ENCODE measurements at regions not wholly inside any gene's neighbourhood (a gene's known extent, or its start where the extent isn't known, plus 50 kb on each side); places are given as distances from the start of the nearest gene placed in this dataset.

- no peak for DNase-seq
Observed at GRCh38 chr13:29991343-29991742, 140.9 kb upstream of the UBL3 start.

DNA sequence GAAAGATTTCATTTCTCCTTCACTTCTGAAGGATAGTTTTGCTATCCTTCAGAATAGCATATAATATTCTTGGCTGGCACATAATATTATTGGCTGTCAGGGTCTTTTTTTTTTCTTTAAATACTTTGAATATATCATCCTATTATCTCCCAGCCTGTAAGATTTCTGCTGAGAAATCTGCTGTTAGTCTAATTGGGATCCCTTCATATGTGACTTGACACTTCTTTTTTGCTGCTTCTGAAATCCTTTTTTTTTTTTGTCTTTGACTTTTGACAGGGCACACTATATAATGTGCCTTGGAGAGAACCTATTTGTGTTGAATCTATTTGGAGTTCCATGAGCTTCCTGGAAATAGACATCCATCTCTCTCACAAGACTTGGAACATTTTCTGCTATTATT lies 136.9 kb upstream of the UBL3 start:
- DNase-seq: no peak

DNA sequence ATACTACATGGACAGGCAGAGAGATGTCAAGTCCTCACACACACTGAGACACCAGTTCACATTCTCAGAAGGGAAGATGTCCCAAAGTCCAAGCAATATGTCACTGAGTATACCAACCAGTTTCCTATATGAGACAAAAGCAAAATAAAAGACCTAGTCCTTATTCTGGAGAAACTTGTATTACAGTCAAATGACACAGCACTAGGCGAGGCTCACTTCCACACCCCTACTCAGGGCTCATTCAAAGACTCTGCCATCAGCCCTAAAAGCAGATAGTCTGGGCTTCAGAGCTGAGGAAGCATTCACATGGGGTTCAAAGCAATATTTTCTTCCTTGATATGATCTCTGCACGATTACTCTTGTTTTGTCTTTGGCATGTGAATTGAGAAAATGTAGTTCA lies 129.9 kb upstream of the UBL3 start:
- no peak for DNase-seq

- no peak for DNase-seq
Observed at GRCh38 chr13:29978211-29978610, 127.8 kb upstream of the UBL3 start.

DNA sequence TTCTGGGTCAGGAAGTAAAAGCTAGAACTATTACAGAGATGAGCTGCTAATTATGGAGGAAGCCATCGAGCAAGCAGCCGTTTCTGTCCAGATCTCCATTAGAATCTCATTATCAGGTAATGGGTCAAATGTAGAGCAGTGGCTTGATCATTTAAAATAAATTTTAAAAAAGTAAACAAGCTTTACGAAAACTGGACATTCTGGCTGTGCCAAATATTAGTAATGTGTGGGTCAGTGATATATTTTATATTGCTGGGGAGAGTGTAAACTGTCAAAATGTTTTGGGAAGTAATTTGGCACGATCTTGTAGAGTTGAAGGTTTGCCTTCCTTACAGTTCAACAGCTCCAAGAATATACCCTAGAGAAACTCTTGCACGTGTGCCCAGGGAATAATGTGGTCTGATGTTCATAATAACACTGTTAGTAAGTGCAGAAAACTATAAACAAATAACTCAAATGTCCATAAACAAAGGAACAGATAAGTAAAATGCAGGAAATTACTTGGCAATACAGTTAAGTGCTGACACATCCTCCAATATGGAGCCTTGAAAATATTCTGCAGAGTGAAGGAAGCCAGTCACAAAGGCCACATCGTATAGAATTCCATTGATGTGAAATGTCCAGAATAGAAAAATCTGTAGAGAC lies 127.2 kb upstream of the UBL3 start:
- DNase-seq: no peak

GRCh38 chr13:29976535-29976934 lies 126.1 kb upstream of the UBL3 start:
- no peak for DNase-seq

- DNase-seq: no peak
Observed at GRCh38 chr13:29975283-29975682, 124.9 kb upstream of the UBL3 start.

DNA sequence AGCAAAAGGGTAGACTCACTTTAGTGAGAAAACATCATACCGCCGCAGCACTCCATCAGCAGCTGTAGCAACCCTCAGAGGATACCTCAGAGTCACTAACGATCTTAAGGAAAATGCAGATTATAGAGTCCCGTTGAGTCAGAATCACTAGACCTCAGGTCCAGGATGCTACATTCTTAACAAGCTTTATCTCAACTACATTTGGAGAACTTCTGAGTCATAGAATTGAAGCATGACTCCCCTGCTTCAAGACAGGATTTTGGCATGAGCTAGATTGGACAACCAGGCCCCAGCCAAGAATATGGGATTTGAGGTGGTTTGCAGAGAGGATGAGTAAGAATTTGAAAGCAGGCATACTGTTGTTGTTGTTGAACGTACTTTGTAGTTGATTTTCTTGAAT lies 118.9 kb upstream of the UBL3 start:
- no peak for DNase-seq

DNA sequence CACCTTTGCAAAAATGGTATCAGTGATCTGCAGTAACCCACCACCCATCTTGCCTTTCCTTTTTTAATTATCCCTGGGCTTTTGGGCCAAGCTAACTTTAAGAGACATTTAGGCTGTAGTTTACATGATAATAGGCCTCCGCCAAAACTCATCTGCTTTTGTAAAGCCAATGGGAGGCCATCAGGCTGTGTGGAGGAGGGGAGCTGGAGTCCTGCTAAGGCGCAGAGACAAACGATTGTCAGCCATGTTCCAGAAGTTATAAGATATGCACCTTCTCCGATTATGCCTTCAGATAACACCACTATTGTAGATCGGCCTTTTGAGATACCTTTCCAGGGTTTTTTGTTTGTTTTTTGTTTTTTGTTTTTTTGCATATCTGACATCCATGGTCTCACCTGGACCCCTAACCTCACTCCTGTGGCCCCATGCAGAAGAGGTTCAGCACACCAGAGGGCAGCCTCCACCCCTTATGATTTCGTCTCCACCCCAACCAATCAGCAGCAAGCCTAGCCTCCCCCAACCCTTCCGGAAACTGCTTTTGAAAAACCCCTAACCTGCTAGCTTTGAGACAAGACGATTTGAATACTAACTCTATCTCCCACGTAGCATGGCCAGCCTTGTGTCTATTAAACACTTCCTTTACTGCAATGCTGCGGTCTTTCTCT lies 113.9 kb upstream of the UBL3 start:
- no peak for DNase-seq

- DNase-seq: no peak
Observed at GRCh38 chr13:29963089-29963488, 112.7 kb upstream of the UBL3 start.

GRCh38 chr13:29961036-29961670 lies 110.7 kb upstream of the UBL3 start:
- no peak for DNase-seq

DNA sequence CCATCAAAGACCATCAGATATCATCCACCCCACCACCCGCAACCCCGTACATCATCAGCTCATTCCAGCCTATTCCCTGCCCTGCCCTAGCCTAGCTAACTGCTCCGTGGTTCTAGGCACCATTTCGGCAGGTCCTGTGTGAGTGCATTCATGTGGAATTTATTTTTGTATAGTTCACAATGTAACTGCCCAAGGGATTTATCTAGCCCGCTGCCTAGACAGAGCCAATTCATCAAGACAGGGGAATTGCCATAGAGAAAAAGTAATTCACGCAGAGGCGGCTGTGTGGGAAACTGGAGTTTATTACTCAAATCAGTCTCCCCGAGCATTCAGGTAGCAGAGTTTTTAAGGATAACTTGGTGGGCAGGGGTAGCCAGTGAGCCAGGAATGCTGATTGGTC lies 109.2 kb upstream of the UBL3 start:
- no peak for DNase-seq

DNA sequence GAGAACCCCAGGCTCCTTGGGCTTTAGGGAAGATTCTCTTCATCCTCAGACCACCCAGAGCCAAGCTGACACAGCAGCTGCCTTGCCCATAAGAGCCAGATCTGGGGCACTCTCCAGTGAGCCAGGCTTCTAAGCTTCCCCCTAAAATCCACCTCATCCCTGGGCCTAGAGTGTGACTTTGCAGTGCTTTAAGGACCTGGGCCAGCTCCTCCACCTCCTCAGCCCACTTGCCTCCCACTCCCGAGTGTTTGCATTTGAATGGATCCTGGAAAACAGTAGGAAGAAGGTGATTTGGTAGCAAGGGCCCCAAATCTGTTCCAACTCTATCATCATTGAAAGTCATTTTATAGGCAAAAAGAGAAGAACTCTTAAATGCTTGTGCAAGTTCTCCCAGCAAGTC lies 108.7 kb upstream of the UBL3 start:
- no peak for DNase-seq

GRCh38 chr13:29958476-29958875 lies 108.1 kb upstream of the UBL3 start:
- no peak for DNase-seq

- no peak for DNase-seq
Observed at GRCh38 chr13:29957320-29957719, 106.9 kb upstream of the UBL3 start.

DNA sequence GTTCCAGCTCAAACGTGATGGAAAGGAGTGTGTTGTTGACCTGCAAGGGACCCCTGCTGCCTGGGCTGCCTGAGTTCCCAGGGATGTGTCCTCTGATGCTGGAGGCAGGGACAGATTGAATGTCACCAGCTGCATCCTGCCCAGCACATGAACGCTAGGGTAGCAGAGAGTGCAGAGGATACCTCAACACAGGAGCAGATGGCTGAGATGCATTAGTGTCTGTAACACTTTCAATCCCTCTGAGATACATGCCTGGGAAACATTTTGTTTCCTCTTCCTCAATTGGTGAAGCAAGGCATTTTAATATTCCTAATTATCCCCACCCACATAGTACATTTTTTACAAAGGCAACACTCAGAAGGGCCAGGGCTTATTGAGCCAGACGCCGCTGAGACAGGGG lies 106.4 kb upstream of the UBL3 start:
- no peak for DNase-seq

GRCh38 chr13:29955137-29955650 lies 104.8 kb upstream of the UBL3 start:
- no peak for DNase-seq

DNA sequence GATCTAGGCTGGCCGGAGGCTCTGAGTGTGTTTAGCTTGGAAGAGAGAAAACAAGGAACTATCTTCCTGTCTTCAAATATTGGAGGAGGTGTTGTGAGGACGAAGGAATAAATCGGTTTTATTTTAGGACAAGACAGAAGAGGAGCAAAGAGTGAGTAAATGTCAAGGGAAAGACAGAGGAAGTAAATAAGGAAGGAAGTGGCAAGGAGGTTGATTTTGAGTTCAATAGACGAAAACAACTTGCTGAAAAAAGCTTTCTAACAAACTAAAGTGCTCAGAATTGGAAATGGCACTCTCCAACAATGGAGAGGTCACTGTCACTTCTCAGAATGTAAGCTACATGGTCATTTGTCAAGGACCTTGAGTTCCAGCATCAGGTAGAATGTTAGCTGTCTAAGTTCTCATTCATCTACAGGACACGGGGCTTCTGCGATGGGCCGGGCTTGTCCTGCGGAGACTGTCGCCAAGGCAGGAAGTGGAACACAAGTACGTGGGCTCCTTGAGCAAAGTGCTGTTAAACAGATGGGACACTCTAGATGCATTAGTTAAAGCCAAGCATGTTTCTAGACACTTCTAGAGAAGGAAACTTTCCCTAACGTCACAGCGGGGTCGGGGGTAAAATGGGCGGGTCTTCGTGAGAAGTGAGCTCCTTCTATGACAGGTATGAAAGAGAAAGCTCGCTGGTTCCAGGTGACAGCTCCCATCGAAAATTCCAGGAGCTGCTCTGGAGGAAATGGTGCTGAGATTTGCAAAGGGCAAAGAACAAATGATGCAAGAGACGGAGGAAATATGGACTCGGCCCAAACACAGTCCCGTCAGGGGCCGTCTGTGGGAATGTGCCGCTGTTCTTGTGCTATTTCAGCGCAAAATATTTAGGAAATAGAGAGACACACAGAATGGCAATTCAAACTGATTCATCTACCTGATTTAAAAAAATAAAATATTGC lies 103.9 kb upstream of the UBL3 start:
- no peak for DNase-seq

DNA sequence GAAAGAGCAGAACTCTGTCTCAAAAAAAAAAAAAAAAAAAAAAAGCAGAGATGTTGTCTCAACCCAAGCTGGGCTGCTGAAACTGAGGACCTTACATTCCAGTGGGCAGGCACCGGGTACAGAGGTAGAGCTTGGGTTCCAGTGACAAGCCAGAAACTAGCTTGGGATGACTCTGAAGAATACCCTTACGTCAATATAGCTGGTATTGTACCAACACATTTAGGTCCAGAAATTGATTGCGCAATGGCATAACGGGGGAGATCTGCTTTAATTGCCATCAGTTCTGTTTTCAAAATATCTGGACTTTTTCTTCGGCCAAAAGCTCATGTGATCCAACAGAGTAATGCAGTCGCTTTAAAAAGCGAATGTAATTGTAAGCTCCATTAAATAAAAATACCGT lies 103.1 kb upstream of the UBL3 start:
- no peak for DNase-seq

DNA sequence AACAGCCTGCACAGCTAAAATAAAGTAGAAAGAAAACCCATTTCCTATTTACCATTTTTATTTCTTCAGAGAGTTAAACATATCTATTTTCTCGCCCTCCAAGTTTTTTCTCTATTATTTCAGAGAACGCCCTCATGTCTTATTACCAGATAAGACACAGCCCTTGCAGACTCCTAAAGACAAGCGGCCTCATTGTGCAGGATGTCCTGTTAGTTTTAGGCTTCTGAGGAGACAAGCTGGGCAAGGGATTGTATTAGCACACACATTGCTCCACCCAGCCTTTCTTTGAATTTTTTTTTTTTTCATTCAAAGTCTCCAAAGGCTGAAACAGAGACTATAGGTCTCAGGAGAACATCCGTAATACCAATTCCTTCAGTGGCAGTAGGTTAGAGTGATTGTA lies 101.8 kb upstream of the UBL3 start:
- no peak for DNase-seq

GRCh38 chr13:29948791-29949190 lies 98.4 kb upstream of the UBL3 start:
- DNase-seq: no peak

DNA sequence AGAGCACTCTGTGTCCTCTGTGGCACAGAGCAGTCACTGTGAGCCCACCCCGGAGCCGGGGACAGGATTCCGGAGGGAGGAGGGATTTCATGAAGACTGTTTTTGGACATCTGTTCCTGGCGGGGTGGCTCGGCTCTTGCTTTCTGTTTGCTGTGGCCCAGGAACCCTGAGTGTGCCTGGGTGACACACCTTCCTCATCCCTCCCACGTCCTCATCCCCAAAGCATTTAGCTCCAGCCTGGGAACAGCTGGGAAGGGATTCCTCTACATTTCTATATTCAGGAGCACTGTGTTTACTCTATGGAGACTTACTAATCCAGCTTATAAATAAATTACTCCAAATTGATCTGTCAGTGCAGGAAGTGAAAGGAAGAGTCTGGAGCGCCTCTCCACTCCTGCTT lies 97.8 kb upstream of the UBL3 start:
- no peak for DNase-seq

DNA sequence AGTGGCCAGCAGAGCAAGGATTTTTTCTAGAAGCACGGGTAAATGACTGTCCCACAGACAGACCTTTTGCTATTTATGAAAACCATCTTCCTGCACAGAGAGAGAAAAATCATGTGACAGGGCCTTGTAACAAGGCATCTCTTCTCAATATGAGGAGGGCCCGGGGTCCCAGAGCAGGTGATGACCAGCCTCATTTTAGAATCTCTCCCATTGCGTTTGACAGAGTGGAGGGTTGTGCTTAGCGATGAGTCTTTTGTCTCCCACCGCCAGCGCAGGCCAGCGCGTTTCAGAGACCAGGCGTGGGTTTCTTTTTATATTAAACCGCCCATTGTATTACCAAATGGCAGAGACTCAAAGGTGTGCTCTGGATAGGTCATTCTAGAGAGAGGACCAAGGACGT lies 97.4 kb upstream of the UBL3 start:
- no peak for DNase-seq
